Smooth muscle cell (in vitro differentiated cells): ENCODE measurements at regions not wholly inside any gene's neighbourhood (a gene's known extent, or its start where the extent isn't known, plus 50 kb on each side); places are given as distances from the start of the nearest gene placed in this dataset.

Experiments used
- DNase-seq: peaks from one replicate; lab custom pipeline; 2025; ENCODE audit not compliant: unreplicated experiment; lab: John Stamatoyannopoulos, UW
- H2AFZ ChIP-seq: fragments of 200-600 bp; sonication (generic); 2 replicates; pipeline ENCODE4 v1.6.0; 2016; ENCODE audit warnings: antibody characterized with exemption, low read depth, mild to moderate bottlenecking
- H3F3A ChIP-seq: fragments of 200-600 bp; sonication (generic); 2 replicates; pipeline ENCODE4 v1.6.0; 2017; ENCODE audit warnings: antibody characterized with exemption, low read depth
- H3K27ac ChIP-seq: fragments of 200-600 bp; sonication (generic); 2 replicates; pipeline ENCODE4 v1.5.1; 2016; ENCODE audit warnings: low read depth, mild to moderate bottlenecking
- H3K27me3 ChIP-seq: fragments of 200-600 bp; sonication (generic); 2 replicates; pipeline ENCODE4 v1.6.1; 2016; ENCODE audit warnings: low read depth, mild to moderate bottlenecking
- H3K36me3 ChIP-seq: fragments of 200-600 bp; sonication (generic); 2 replicates; pipeline ENCODE4 v1.5.1; 2016; ENCODE audit warnings: low read depth
- H3K4me1 ChIP-seq: fragments of 200-600 bp; sonication (generic); 2 replicates; pipeline ENCODE4 v1.5.1; 2016; ENCODE audit warnings: low read depth
- H3K4me2 ChIP-seq: fragments of 200-600 bp; sonication (generic); 2 replicates; pipeline ENCODE4 v1.6.0; 2016; ENCODE audit warnings: mild to moderate bottlenecking
- H3K4me3 ChIP-seq: fragments of 200-600 bp; sonication (generic); 2 replicates; pipeline ENCODE4 v1.5.1; 2016; ENCODE audit warnings: mild to moderate bottlenecking
- H3K79me2 ChIP-seq: fragments of 200-600 bp; sonication (generic); 2 replicates; pipeline ENCODE4 v1.6.0; 2016; ENCODE audit warnings: low read depth, mild to moderate bottlenecking
- H3K9ac ChIP-seq: fragments of 200-600 bp; sonication (generic); 2 replicates; pipeline ENCODE4 v1.6.0; 2016; ENCODE audit warnings: low read depth
- H3K9me3 ChIP-seq: fragments of 200-600 bp; sonication (generic); replicated peaks from 2 replicates; pipeline ENCODE4 v1.5.1; 2016; ENCODE audit warnings: low read depth
- H4K20me1 ChIP-seq: fragments of 200-600 bp; sonication (generic); 2 replicates; pipeline ENCODE4 v1.6.0; 2016; ENCODE audit warnings: low read depth
- WGBS: methylation state at CpG from one replicate; pipeline ENCODE4 v1.1.7; 2016; ENCODE audit warnings: low lambda C conversion rate; 5-methylcytosine and 5-hydroxymethylcytosine counted together
- TF ChIP-seq, protein P1 (sequence below): fragments of 200-600 bp; sonication (generic); IDR thresholded peaks from 2 replicates; pipeline ENCODE4 v1.5.1; 2017; ENCODE audit warnings: borderline replicate concordance, mild to moderate bottlenecking, antibody characterized with exemption; ENCODE audit not compliant: insufficient read depth, poor library complexity, severe bottlenecking

DNA sequence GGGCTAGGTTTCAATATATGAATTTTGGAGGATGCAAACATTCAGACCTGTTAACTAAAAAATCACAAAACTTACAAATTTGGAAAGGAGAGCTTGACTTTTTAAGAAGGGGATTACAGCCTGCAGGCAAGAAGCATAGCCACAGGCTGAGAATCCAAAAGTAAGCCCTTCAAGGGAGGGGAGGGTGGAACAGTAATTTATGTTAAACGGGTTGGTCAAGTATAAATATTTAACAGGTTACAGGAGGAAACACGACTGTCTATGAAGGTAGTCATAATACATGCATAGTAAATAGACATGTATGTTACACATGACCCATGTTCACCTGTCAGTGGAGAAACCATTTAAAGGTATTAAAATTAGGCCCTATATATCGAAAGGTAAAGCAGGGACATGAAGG is 261.1 kb upstream of the RGS18 start:
- H4K20me1 ChIP-seq, result no peaks in the 10 kb centered on the region
- no peaks in the 10 kb centered on the region for H3K4me1 ChIP-seq
- no peaks in the 10 kb centered on the region for H3K36me3 ChIP-seq
- H3K4me2 ChIP-seq, result no peak overlapping the region
- no peak overlapping the region for H3K27ac ChIP-seq
- no peak overlapping the region for H3K4me3 ChIP-seq
- H3K27me3 ChIP-seq, result no peaks in the 10 kb centered on the region
- WGBS, result 93% methylated on average over 3 of the region's 3 CpGs
- H3K79me2 ChIP-seq, result no peaks in the 10 kb centered on the region
- DNase-seq, result no peak
- no peak overlapping the region for H3K9ac ChIP-seq
- H3K9me3 ChIP-seq, result no peaks in the 10 kb centered on the region
- H2AFZ ChIP-seq, result no peak overlapping the region
- H3F3A ChIP-seq, result no peaks in the 10 kb centered on the region
- TF ChIP-seq, protein P1, sequence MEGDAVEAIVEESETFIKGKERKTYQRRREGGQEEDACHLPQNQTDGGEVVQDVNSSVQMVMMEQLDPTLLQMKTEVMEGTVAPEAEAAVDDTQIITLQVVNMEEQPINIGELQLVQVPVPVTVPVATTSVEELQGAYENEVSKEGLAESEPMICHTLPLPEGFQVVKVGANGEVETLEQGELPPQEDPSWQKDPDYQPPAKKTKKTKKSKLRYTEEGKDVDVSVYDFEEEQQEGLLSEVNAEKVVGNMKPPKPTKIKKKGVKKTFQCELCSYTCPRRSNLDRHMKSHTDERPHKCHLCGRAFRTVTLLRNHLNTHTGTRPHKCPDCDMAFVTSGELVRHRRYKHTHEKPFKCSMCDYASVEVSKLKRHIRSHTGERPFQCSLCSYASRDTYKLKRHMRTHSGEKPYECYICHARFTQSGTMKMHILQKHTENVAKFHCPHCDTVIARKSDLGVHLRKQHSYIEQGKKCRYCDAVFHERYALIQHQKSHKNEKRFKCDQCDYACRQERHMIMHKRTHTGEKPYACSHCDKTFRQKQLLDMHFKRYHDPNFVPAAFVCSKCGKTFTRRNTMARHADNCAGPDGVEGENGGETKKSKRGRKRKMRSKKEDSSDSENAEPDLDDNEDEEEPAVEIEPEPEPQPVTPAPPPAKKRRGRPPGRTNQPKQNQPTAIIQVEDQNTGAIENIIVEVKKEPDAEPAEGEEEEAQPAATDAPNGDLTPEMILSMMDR, result no peak

DNA sequence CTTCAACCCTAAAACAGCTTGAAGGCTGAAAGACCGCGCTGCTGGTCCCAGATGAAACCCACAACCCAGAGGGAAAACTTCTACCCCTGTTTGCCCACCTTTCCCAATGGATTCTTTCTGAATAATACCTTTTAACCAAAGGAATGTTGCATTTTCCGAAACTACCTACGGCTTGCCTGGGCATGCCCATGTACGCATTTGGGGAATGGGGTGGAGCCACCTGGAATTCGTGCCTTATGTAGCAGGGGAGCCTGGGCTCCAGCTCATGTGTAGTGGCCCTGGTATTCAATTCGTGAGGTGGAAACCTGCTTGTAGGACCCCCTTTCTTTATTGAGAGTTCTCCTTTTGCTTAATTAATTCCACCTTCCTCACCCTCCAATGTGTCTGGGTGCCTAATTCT is 256.6 kb upstream of the RGS18 start:
- H3K4me1 ChIP-seq, result peaks cover 11% of the 10 kb centered on the region
- 93% methylated on average over 7 of the region's 7 CpGs for WGBS
- no peak overlapping the region for H3K9ac ChIP-seq
- H3K79me2 ChIP-seq, result no peaks in the 10 kb centered on the region
- no peaks in the 10 kb centered on the region for H4K20me1 ChIP-seq
- no peak overlapping the region for H3K4me2 ChIP-seq
- DNase-seq, result no peak
- H2AFZ ChIP-seq, result no peak overlapping the region
- H3K4me3 ChIP-seq, result no peak overlapping the region
- no peaks in the 10 kb centered on the region for H3K9me3 ChIP-seq
- H3K27ac ChIP-seq, result no peak overlapping the region
- no peaks in the 10 kb centered on the region for H3F3A ChIP-seq
- no peaks in the 10 kb centered on the region for H3K27me3 ChIP-seq
- no peaks in the 10 kb centered on the region for H3K36me3 ChIP-seq
- TF ChIP-seq, protein P1, result no peak

DNA sequence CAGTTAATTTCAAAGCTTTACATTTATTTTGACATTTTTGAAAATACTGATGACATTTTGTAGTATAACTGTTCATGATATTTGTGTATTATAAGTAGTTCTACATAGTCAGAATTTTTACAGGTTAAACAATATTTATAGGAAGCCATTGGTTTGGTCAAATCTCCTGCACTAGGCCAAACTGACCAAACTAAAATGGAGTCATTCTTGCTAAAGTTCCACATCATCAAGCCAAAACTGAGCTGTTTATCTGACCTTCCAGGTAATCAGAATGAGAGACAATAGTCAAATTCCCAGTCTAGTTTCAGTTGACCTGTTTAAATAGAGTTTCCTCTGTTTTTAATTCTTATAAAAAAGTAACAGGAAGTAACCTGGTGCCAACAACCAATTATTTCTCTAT is 253.3 kb upstream of the RGS18 start:
- no peaks in the 10 kb centered on the region for H3K79me2 ChIP-seq
- no peaks in the 10 kb centered on the region for H4K20me1 ChIP-seq
- TF ChIP-seq, protein P1, result no peak
- no peaks in the 10 kb centered on the region for H3K27me3 ChIP-seq
- no peak for DNase-seq
- peaks cover 11% of the 10 kb centered on the region for H3K4me1 ChIP-seq
- no peak overlapping the region for H2AFZ ChIP-seq
- no peak overlapping the region for H3K4me3 ChIP-seq
- H3K27ac ChIP-seq, result no peak overlapping the region
- H3K9ac ChIP-seq, result no peak overlapping the region
- H3K9me3 ChIP-seq, result no peaks in the 10 kb centered on the region
- no peaks in the 10 kb centered on the region for H3F3A ChIP-seq
- H3K36me3 ChIP-seq, result no peaks in the 10 kb centered on the region
- no peak overlapping the region for H3K4me2 ChIP-seq

DNA sequence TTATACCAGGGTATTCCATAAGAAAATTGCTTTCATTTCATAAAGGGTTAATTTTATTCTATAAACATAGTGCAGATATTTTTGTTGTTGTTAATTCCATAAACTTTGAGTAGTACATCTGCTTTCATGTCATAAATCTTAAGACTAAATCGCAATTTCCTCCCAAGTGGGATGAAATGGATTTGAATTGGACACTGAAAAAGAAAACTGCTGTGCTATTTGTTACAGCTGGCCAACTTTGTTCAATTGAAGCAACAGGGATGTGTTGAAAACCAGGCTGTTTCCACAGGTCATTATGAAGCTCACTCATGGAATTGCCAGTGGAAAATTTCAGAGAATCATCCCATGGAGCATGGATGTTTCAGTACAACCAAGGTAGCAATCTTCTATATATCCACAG is 252.5 kb upstream of the RGS18 start:
- peaks cover 11% of the 10 kb centered on the region for H3K4me1 ChIP-seq
- no peaks in the 10 kb centered on the region for H3K79me2 ChIP-seq
- no peaks in the 10 kb centered on the region for H3F3A ChIP-seq
- no peak overlapping the region for H2AFZ ChIP-seq
- TF ChIP-seq, protein P1, result no peak
- H3K4me3 ChIP-seq, result no peak overlapping the region
- DNase-seq, result no peak
- H3K36me3 ChIP-seq, result no peaks in the 10 kb centered on the region
- H3K9me3 ChIP-seq, result no peaks in the 10 kb centered on the region
- H3K9ac ChIP-seq, result no peak overlapping the region
- WGBS, result 97% methylated on average over 1 of the region's 1 CpG
- H3K27ac ChIP-seq, result no peak overlapping the region
- no peak overlapping the region for H3K4me2 ChIP-seq
- no peaks in the 10 kb centered on the region for H3K27me3 ChIP-seq
- H4K20me1 ChIP-seq, result no peaks in the 10 kb centered on the region
